ENCODE measurements at regions not wholly inside any gene's neighbourhood (a gene's known extent, or its start where the extent isn't known, plus 50 kb on each side); places are given as distances from the start of the nearest gene placed in this dataset.

- ChIA-PET CTCF (no interaction called here), POLR2A (no interaction called here)
- Mint-ChIP-seq H3K27ac (no peak overlapping the region), H3K27me3 (no peaks in the 10 kb centered on the region), H3K4me1 (ENCODE audit: low read depth) (no peaks in the 10 kb centered on the region), H3K36me3 (no peaks in the 10 kb centered on the region), H3K4me3 (no peak overlapping the region), H3K9me3 (no peaks in the 10 kb centered on the region)
- intact Hi-C loops (cut with micrococcal nuclease) = no loop called here
- no peak for DNase-seq
Measured at GRCh38 chr11:15580775-15581095, 466.0 kb downstream of the INSC start.

- ChIA-PET CTCF (no interaction called here), POLR2A (no interaction called here)
- intact Hi-C loops (cut with micrococcal nuclease) = no loop called here
- H3K36me3 Mint-ChIP-seq = no peaks in the 10 kb centered on the region
- no peaks in the 10 kb centered on the region for H3K27me3 Mint-ChIP-seq
- H3K4me3 Mint-ChIP-seq = no peak overlapping the region
- H3K27ac Mint-ChIP-seq = no peak overlapping the region
- H3K4me1 Mint-ChIP-seq (ENCODE audit: low read depth) = no peaks in the 10 kb centered on the region
- H3K9me3 Mint-ChIP-seq = no peaks in the 10 kb centered on the region
- DNase-seq = no peak
Measured at GRCh38 chr11:15584158-15584557, 469.4 kb downstream of the INSC start.

DNA sequence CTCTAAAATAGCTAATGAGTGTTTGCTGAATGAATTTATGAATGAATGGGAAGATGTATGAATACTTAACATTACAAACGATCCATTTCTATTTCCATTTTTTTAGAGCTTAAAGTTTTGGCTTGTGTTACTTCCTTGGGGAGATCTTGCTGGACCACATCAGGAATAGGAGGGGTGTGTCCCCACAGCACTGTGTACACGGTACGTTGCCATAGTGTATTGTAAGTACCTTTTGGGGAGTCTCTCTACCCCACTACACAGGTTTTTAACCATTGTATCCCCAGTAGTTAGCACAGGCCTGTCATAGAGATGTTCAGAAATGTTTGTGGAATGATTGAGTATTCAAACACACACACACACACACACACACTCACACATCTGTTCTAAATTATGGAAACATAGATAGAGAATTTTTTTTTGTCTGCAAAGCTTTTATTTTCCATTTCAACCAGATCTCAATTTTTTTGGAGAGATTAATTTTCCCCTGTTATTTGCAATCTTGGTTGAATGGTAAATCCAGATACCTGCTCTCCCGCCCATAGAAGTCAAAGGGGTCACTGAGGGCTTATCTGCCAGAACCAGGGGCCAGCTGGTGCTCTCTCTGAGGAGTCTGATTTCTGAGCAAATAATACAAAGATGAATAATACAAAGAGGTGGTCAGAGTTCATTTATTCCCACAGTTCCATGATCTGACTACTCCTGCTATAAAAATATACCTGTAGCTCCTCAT is 471.0 kb downstream of the INSC start:
- H3K27ac Mint-ChIP-seq = no peak overlapping the region
- no peaks in the 10 kb centered on the region for H3K9me3 Mint-ChIP-seq
- no peaks in the 10 kb centered on the region for H3K36me3 Mint-ChIP-seq
- ChIA-PET POLR2A (no interaction called here), CTCF (no interaction called here)
- H3K4me3 Mint-ChIP-seq = no peak overlapping the region
- intact Hi-C loops (cut with micrococcal nuclease) = no loop called here
- H3K27me3 Mint-ChIP-seq = no peaks in the 10 kb centered on the region
- no peaks in the 10 kb centered on the region for H3K4me1 Mint-ChIP-seq (ENCODE audit: low read depth)
- no peak for DNase-seq

DNA sequence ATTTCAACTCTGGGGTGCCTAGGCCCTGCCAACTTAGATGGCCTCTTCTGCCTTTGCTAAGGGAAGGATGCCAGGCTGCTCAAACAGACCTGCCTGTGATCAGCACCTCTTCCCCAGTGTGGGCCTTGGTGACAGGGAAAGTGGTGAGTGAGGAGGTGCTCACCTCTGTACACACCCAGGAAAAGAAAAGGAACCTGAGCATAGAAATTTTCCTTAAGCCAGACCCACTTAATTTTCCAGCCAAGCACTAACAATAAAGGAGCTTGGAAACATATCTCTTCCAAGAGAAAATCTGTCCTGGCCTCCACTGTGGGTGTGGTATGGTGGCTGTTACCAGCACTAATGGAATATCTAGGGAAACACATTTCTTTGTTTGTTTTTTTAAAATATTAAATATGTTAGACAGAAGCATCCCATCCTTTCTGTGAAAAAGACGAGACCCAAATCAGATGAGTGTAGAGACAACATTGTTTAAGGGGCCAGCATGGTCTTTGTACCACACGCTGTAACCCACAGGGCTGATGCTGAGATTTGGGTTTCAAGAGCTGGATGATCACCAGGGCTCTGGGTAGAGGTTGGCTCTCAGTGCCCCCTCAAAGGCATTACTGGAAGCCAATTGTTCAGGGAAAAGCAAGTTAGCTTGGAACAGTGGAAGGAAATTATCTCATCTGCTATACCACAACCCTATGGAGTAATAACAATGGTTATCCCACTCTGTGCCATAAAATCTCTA is 472.2 kb downstream of the INSC start:
- H3K27me3 Mint-ChIP-seq = no peaks in the 10 kb centered on the region
- intact Hi-C loops (cut with micrococcal nuclease) = no loop called here
- H3K27ac Mint-ChIP-seq = no peak overlapping the region
- H3K36me3 Mint-ChIP-seq = no peaks in the 10 kb centered on the region
- POLR2A ChIA-PET = no interaction called here
- no peaks in the 10 kb centered on the region for H3K9me3 Mint-ChIP-seq
- no peaks in the 10 kb centered on the region for H3K4me1 Mint-ChIP-seq (ENCODE audit: low read depth)
- DNase-seq = no peak
- no peak overlapping the region for H3K4me3 Mint-ChIP-seq
- CTCF ChIA-PET = no interaction called here

DNA sequence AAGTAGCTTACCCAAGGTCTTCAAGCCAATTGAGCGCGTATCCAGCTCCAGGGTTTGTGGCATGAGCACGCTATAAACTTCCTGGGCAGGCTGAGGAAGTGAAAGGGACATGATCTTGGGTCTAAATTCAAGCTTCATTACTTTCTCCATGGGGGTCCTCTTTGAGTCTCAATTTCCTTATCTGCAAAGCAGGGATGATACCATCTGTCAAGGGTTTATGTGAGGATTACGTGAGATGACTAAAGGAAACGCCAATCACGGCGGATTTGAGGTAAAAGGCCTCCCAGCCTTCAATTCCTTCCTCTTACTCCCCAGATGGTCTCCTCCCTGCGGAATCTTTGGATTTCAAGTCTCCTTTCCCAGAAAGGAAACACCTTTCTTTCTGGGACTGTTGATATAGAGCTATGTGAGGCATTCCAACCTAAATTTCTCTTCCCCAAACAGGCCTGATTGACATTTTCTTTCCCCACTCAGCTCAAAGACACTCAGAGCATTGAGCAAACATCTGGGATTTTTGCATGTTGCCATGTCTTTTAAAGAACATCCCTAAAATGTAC is 474.4 kb downstream of the INSC start:
- no peak for DNase-seq
- Mint-ChIP-seq H3K27ac (no peak overlapping the region), H3K4me3 (no peak overlapping the region), H3K4me1 (ENCODE audit: low read depth) (no peaks in the 10 kb centered on the region), H3K27me3 (no peaks in the 10 kb centered on the region), H3K9me3 (no peaks in the 10 kb centered on the region), H3K36me3 (no peaks in the 10 kb centered on the region)
- ChIA-PET POLR2A (no interaction called here), CTCF (no interaction called here)
- intact Hi-C loops (cut with micrococcal nuclease) = no loop called here

- Mint-ChIP-seq H3K4me1 (ENCODE audit: low read depth) (no peaks in the 10 kb centered on the region), H3K27ac (no peak overlapping the region), H3K9me3 (no peaks in the 10 kb centered on the region), H3K27me3 (no peaks in the 10 kb centered on the region), H3K36me3 (no peaks in the 10 kb centered on the region), H3K4me3 (no peak overlapping the region)
- intact Hi-C loops (cut with micrococcal nuclease) = no loop called here
- POLR2A ChIA-PET = no interaction called here
- CTCF ChIA-PET = no interaction called here
- no peak for DNase-seq
Measured at GRCh38 chr11:15590132-15590531, 475.4 kb downstream of the INSC start.

DNA sequence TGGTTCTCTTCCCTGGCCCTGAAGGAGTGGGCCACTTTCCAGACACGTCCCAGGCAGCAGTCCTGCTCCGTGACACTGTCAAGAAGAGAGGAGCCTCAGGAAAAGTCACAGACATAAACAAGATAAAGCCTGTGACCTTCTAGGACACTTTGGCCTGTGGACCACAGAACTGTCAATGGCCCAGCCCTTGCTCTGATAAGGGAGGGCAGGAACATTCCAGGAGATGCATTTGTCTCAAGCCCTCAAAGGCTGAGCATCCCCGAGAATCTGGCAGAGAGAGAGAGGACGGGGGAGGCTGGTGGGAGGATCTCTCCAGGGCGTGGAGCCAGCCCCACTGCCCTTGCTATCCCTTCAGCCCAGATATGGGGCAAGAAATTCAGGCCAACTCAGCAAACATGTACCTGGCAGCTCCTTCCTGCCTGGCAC is 476.4 kb downstream of the INSC start:
- intact Hi-C loops (cut with micrococcal nuclease) = no loop called here
- ChIA-PET CTCF (no interaction called here), POLR2A (no interaction called here)
- Mint-ChIP-seq H3K4me1 (ENCODE audit: low read depth) (no peaks in the 10 kb centered on the region), H3K4me3 (no peak overlapping the region), H3K36me3 (no peaks in the 10 kb centered on the region), H3K9me3 (no peaks in the 10 kb centered on the region), H3K27me3 (no peaks in the 10 kb centered on the region), H3K27ac (no peak overlapping the region)
- DNase-seq = no peak

- CTCF ChIA-PET = no interaction called here
- H3K4me3 Mint-ChIP-seq = no peak overlapping the region
- H3K4me1 Mint-ChIP-seq (ENCODE audit: low read depth) = no peaks in the 10 kb centered on the region
- H3K27ac Mint-ChIP-seq = no peak overlapping the region
- no peaks in the 10 kb centered on the region for H3K27me3 Mint-ChIP-seq
- intact Hi-C loops (cut with micrococcal nuclease) = no loop called here
- DNase-seq = no peak
- no peaks in the 10 kb centered on the region for H3K9me3 Mint-ChIP-seq
- no peaks in the 10 kb centered on the region for H3K36me3 Mint-ChIP-seq
- POLR2A ChIA-PET = no interaction called here
Measured at GRCh38 chr11:15594607-15595006, 479.9 kb downstream of the INSC start.

DNA sequence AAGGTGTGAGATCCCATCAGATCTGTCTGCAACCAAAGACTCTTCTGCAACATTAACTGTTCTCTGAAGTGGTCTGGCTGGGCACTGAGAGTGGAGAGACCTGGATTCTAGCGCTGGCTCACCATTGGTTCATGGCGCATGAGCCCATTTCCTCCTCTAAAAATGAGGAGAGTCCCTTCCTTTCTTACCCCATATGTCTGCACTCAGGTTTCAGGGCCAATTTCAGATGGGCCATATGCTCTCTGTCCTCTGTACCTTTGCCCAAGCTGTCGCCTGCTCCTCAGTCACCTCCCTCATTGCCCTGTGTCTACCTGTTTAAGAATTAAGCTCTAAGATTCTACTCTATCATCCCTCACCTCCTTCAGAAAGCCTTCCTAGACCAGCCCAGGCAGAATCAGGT is 484.7 kb downstream of the INSC start:
- ChIA-PET CTCF (no interaction called here), POLR2A (no interaction called here)
- Mint-ChIP-seq H3K36me3 (no peaks in the 10 kb centered on the region), H3K27me3 (no peaks in the 10 kb centered on the region), H3K27ac (no peak overlapping the region), H3K4me3 (no peak overlapping the region), H3K4me1 (ENCODE audit: low read depth) (no peaks in the 10 kb centered on the region), H3K9me3 (no peaks in the 10 kb centered on the region)
- intact Hi-C loops (cut with micrococcal nuclease) = no loop called here
- DNase-seq = no peak

GRCh38 chr11:15602047-15602446 is 487.3 kb downstream of the INSC start:
- no peak for DNase-seq
- intact Hi-C loops (cut with micrococcal nuclease) = no loop called here
- no peaks in the 10 kb centered on the region for H3K36me3 Mint-ChIP-seq
- CTCF ChIA-PET = no interaction called here
- no peaks in the 10 kb centered on the region for H3K9me3 Mint-ChIP-seq
- no peak overlapping the region for H3K4me3 Mint-ChIP-seq
- H3K27ac Mint-ChIP-seq = no peak overlapping the region
- no peaks in the 10 kb centered on the region for H3K27me3 Mint-ChIP-seq
- H3K4me1 Mint-ChIP-seq (ENCODE audit: low read depth) = no peaks in the 10 kb centered on the region
- POLR2A ChIA-PET = no interaction called here

DNA sequence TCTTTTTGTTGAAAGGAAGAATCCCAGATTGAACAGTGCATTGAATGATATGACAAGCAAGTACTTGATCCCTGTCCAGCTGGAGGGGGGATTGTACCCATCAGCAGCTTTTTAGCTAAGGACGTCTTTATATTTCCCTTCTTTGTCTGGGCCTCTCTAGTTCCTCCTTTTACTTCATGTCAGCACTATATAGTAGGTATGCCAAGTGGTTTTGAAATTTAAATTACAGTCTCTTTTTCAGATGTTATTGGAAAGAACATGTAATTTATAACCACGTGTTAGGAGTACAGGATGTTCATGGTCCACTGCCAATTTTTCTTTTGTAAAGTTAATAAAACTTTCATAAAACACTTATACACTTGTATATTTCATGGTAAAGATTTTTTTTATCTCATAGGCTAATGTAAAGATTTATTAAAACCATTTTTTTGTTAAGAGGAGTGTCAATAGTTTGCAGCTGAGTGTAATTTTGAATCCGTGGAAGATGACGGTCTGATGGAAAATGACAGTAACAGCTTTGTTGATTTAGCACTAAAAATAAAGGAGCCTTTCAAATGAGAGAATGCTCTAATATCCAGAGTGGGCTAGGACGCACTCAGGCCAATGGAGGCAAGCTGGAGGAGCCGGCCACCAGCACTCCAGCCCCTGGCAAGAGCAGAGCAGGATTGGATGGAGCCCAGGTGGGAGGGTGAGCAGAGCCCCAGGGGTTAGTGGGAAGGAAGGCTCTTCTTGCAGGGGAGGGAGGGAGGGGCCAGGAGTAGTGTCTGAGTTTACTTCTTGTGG is 488.3 kb downstream of the INSC start:
- no peak for DNase-seq
- no peaks in the 10 kb centered on the region for H3K27me3 Mint-ChIP-seq
- no peaks in the 10 kb centered on the region for H3K9me3 Mint-ChIP-seq
- no peak overlapping the region for H3K4me3 Mint-ChIP-seq
- no peaks in the 10 kb centered on the region for H3K4me1 Mint-ChIP-seq (ENCODE audit: low read depth)
- no peak overlapping the region for H3K27ac Mint-ChIP-seq
- POLR2A ChIA-PET = no interaction called here
- H3K36me3 Mint-ChIP-seq = no peaks in the 10 kb centered on the region
- intact Hi-C loops (cut with micrococcal nuclease) = no loop called here
- CTCF ChIA-PET = no interaction called here

- Mint-ChIP-seq H3K27ac (no peak overlapping the region), H3K4me1 (ENCODE audit: low read depth) (no peaks in the 10 kb centered on the region), H3K27me3 (no peaks in the 10 kb centered on the region), H3K9me3 (no peaks in the 10 kb centered on the region), H3K4me3 (no peak overlapping the region), H3K36me3 (no peaks in the 10 kb centered on the region)
- ChIA-PET POLR2A (no interaction called here), CTCF (no interaction called here)
- no peak for DNase-seq
- intact Hi-C loops (cut with micrococcal nuclease) = no loop called here
Measured at GRCh38 chr11:15605094-15605493, 490.4 kb downstream of the INSC start.

Measured in activated CD4-positive, alpha-beta memory T cell treated with anti-CD3 and anti-CD28 coated beads for 36 hours (primary cell).